SK-N-SH (cell line): ENCODE measurements at regions not wholly inside any gene's neighbourhood (a gene's known extent, or its start where the extent isn't known, plus 50 kb on each side); places are given as distances from the start of the nearest gene placed in this dataset.

ENCODE experiments used
- CTCF ChIA-PET: fragments of 300-600, 350-600 bp; formaldehyde crosslinking; extraction: SDS; loops from one replicate; lab custom pipeline; 2021; lab: Yijun Ruan, JAX
- POLR2A ChIA-PET: fragments of 350-600 bp; sonication (Branson Sonifier 250); formaldehyde crosslinking; extraction: SDS; loops from one replicate; lab custom pipeline; 2020; ENCODE audit warnings: antibody characterized with exemption, inconsistent platforms; lab: Yijun Ruan, JAX
- DNase-seq: peaks from one replicate; pipeline ENCODE4 v3.0.0; 2012
- H2AFZ ChIP-seq: fragments of 200-600 bp; sonication (generic); 2 replicates; pipeline ENCODE4 v1.8.1; 2016; ENCODE audit warnings: antibody characterized with exemption, mild to moderate bottlenecking, low read depth
- H3F3A ChIP-seq: fragments of 200-600 bp; sonication (generic); replicated peaks from 2 replicates; pipeline ENCODE3; 2016; ENCODE audit warnings: antibody characterized with exemption, mild to moderate bottlenecking; ENCODE audit not compliant: insufficient read depth
- H3K27ac ChIP-seq, 2 experiments: fragments of 200-500 bp in 1 of 2; fragments of 200-600 bp in 1 of 2; sonication (Bioruptor generic) in 1 of 2; sonication (generic), shearing (Covaris generic) in 1 of 2; 2 replicates each; pipeline versions ENCODE4 v1.5.1 to v1.6.1; 2014 to 2016; ENCODE audit warnings: low read depth in 2 of 2, inconsistent platforms in 1 of 2, low read length in 1 of 2, mild to moderate bottlenecking in 1 of 2, mixed read lengths in 1 of 2
- H3K27me3 ChIP-seq: fragments of 200-600 bp; sonication (generic), shearing (Covaris generic); 2 replicates; pipeline ENCODE4 v1.6.1; 2016; ENCODE audit warnings: mixed run types; ENCODE audit not compliant: insufficient read depth
- H3K36me3 ChIP-seq, 2 experiments: fragments of 200-500 bp in 1 of 2; fragments of 200-600 bp in 1 of 2; sonication (Bioruptor generic) in 1 of 2; sonication (generic) in 1 of 2; replicated peaks in 1 of 2; 2 replicates each; pipeline versions ENCODE3 to v1.5.1; 2014 to 2016; ENCODE audit warnings: low read length in 1 of 2, mild to moderate bottlenecking in 1 of 2; ENCODE audit not compliant: insufficient read depth in 2 of 2, control insufficient read depth in 1 of 2
- H3K4me1 ChIP-seq, 2 experiments: fragments of 200-500 bp in 1 of 2; fragments of 200-600 bp in 1 of 2; sonication (Bioruptor generic) in 1 of 2; sonication (generic), shearing (Covaris generic) in 1 of 2; 2 replicates each; pipeline versions ENCODE4 v1.5.1 to v1.6.1; 2014 to 2016; ENCODE audit warnings: low read depth in 1 of 2, low read length in 1 of 2, mixed run types in 1 of 2; ENCODE audit not compliant: insufficient read depth in 2 of 2, control insufficient read depth in 1 of 2
- H3K4me2 ChIP-seq: fragments of 200-600 bp; sonication (generic), shearing (Covaris generic); 2 replicates; pipeline ENCODE4 v1.6.1; 2017; ENCODE audit warnings: mixed run types
- H3K4me3 ChIP-seq, 2 experiments: fragments of 200-500 bp in 1 of 2; fragments of 200-600 bp in 1 of 2; sonication (Bioruptor generic) in 1 of 2; sonication (generic), shearing (Covaris generic) in 1 of 2; 2 replicates each; pipeline versions ENCODE4 v1.5.1 to v1.8.1; 2014 to 2016; ENCODE audit warnings: low read depth in 2 of 2, inconsistent platforms in 1 of 2, low read length in 1 of 2, mild to moderate bottlenecking in 1 of 2, mixed read lengths in 1 of 2, moderate library complexity in 1 of 2
- H3K79me2 ChIP-seq: fragments of 200-600 bp; sonication (generic); 2 replicates; pipeline ENCODE4 v1.8.1; 2017; ENCODE audit warnings: mild to moderate bottlenecking; ENCODE audit not compliant: insufficient read depth
- H3K9ac ChIP-seq: fragments of 200-600 bp; sonication (generic); 2 replicates; pipeline ENCODE4 v1.6.1; 2017; ENCODE audit warnings: mixed run types
- H3K9me2 ChIP-seq: fragments of 200-600 bp; sonication (generic); 2 replicates; pipeline ENCODE4 v1.6.1; 2017; ENCODE audit warnings: mixed run types
- H3K9me3 ChIP-seq: fragments of 200-600 bp; sonication (generic); 2 replicates; pipeline ENCODE4 v1.6.1; 2017; ENCODE audit warnings: mixed run types, mild to moderate bottlenecking, moderate library complexity
- H4K20me1 ChIP-seq: fragments of 200-600 bp; sonication (generic); 2 replicates; pipeline ENCODE4 v1.6.1; 2017; ENCODE audit warnings: mild to moderate bottlenecking, mixed run types; ENCODE audit not compliant: insufficient read depth
- CTCF ChIP-seq: fragments of 200-600 bp; sonication (generic); IDR thresholded peaks from 2 replicates; pipeline ENCODE4 v1.6.1; 2017; ENCODE audit warnings: antibody characterized with exemption, mild to moderate bottlenecking, moderate library complexity
- ELF1 ChIP-seq: IDR thresholded peaks from 2 replicates; pipeline ENCODE4 v1.4.0; 2012
- EP300 ChIP-seq, 2 experiments: IDR thresholded peaks; 2 replicates each; pipeline versions ENCODE4 v1.4.0 to v1.6.1; 2012; ENCODE audit warnings: borderline replicate concordance in 1 of 2, low read depth in 1 of 2, low read length in 1 of 2
- EZH2phosphoT487 ChIP-seq: fragments of 200-600 bp; sonication (generic); IDR thresholded peaks from 2 replicates; pipeline ENCODE4 v1.6.1; 2017; ENCODE audit warnings: low read depth, mixed run types, mild to moderate bottlenecking, antibody characterized with exemption, moderate library complexity, borderline replicate concordance
- FOSL2 ChIP-seq: IDR thresholded peaks from 2 replicates; pipeline ENCODE4 v1.4.0; 2012; ENCODE audit warnings: low read depth, mild to moderate bottlenecking, moderate library complexity, borderline replicate concordance
- GATA2 ChIP-seq: sonication (generic); formaldehyde crosslinking; IDR thresholded peaks from 2 replicates; pipeline ENCODE4 v1.5.0; 2020; ENCODE audit warnings: mild to moderate bottlenecking, missing genetic modification reagents
- IRF3 ChIP-seq: fragments of 150-350 bp; IDR thresholded peaks from 2 replicates; pipeline ENCODE4 v1.6.1; 2016; ENCODE audit warnings: mild to moderate bottlenecking, low read depth, low read length
- JUND ChIP-seq: IDR thresholded peaks from 2 replicates; pipeline ENCODE4 v1.4.0; 2012
- MEF2A ChIP-seq: IDR thresholded peaks from 2 replicates; pipeline ENCODE4 v1.4.0; 2012; ENCODE audit warnings: low read depth, borderline replicate concordance
- MXI1 ChIP-seq: IDR thresholded peaks from 2 replicates; pipeline ENCODE4 v1.6.1; 2012; ENCODE audit warnings: mild to moderate bottlenecking, low read depth, low read length, improper control_type of control experiment
- POLR2AphosphoS5 ChIP-seq: IDR thresholded peaks from 2 replicates; pipeline ENCODE4 v1.6.1; 2012; ENCODE audit warnings: low read depth, low read length
- RAD21 ChIP-seq: IDR thresholded peaks from 2 replicates; pipeline ENCODE4 v1.6.1; 2012; ENCODE audit warnings: mild to moderate bottlenecking, low read length
- REST ChIP-seq: IDR thresholded peaks from 2 replicates; pipeline ENCODE4 v1.6.1; 2012; ENCODE audit warnings: mild to moderate bottlenecking, low read depth, low read length, moderate library complexity
- SIN3A ChIP-seq: IDR thresholded peaks from 2 replicates; pipeline ENCODE4 v1.6.1; 2012; ENCODE audit warnings: low read depth, mild to moderate bottlenecking, low read length, moderate library complexity, borderline replicate concordance
- SMC3 ChIP-seq: IDR thresholded peaks from 2 replicates; pipeline ENCODE4 v1.6.1; 2012; ENCODE audit warnings: low read depth, low read length, improper control_type of control experiment
- TCF12 ChIP-seq: IDR thresholded peaks from 2 replicates; pipeline ENCODE4 v1.4.0; 2012
- ZBTB33 ChIP-seq: IDR thresholded peaks from 2 replicates; pipeline ENCODE4 v1.4.0; 2012; ENCODE audit warnings: low read depth, borderline replicate concordance
- WGBS: methylation state at CpG from one replicate; pipeline ENCODE4 v1.1.6; 2017; ENCODE audit warnings: low lambda C conversion rate; 5-methylcytosine and 5-hydroxymethylcytosine counted together

- TF ChIP-seq JUND, result peak; percentile 51
- no peak for TF ChIP-seq IRF3
- TF ChIP-seq EP300 (IDR thresholded peaks at IDR 0.05; ENCODE audit: borderline replicate concordance in 1 of 2, low read depth in 1 of 2, low read length in 1 of 2), result no peak
- TF ChIP-seq ELF1, result no peak
- TF ChIP-seq FOSL2, result peak; percentile 46; the same call in 1 of the 2 replicates
- no peak for TF ChIP-seq EZH2phosphoT487
- no peak for TF ChIP-seq SIN3A
- no peak for TF ChIP-seq CTCF
These were observed 55.6 kb upstream of the RBM47 start (continued) for GRCh38 chr4:40685300-40685699.

GRCh38 chr4:40686081-40686913 lies 56.6 kb upstream of the RBM47 start:
- Histone ChIP-seq H3F3A (no peaks in the 10 kb centered on the region), H3K27ac (no peak overlapping the region), H4K20me1 (no peaks in the 10 kb centered on the region), H3K4me3 (no peak overlapping the region), H3K79me2 (no peaks in the 10 kb centered on the region), H3K4me2 (no peak overlapping the region), H3K27me3 (no peaks in the 10 kb centered on the region), H2AFZ (no peak overlapping the region), H3K4me1 (no peaks in the 10 kb centered on the region; a peak in 2 of 4 replicates), H3K9me3 (no peaks in the 10 kb centered on the region), H3K36me3 (no peaks in the 10 kb centered on the region), H3K9me2 (no peaks in the 10 kb centered on the region), H3K9ac (no peak overlapping the region)
- POLR2A ChIA-PET, result no interaction called here
- no peak for TF ChIP-seq SMC3
- TF ChIP-seq TCF12, result no peak
- no peak for TF ChIP-seq ZBTB33
- TF ChIP-seq RAD21, result no peak
- no peak for TF ChIP-seq MEF2A
- no peak for TF ChIP-seq POLR2AphosphoS5
- TF ChIP-seq REST, result no peak
- no peak for TF ChIP-seq SIN3A
- no peak for TF ChIP-seq GATA2 (CRISPR knock-in tag)
- TF ChIP-seq MXI1, result no peak
- DNase-seq, result no peak
- 91% methylated on average over 8 of the region's 8 CpGs for WGBS
- CTCF ChIA-PET, result no interaction called here
